GM12878 (cell line): ENCODE measurements at regions not wholly inside any gene's neighbourhood (a gene's known extent, or its start where the extent isn't known, plus 50 kb on each side); places are given as distances from the start of the nearest gene placed in this dataset.

Source experiments
- BCL11A ChIP-seq: IDR thresholded peaks from 2 replicates; pipeline ENCODE4 v1.6.1; 2011; ENCODE audit warnings: low read depth, low read length
- CEBPB ChIP-seq, 2 experiments: fragments of 150-350 bp in 1 of 2; IDR thresholded peaks; 2 replicates each; pipeline ENCODE4 v1.6.1; 2012 to 2014; ENCODE audit warnings: low read depth in 2 of 2, low read length in 2 of 2, borderline replicate concordance in 1 of 2, inconsistent platforms in 1 of 2
- CHD4 ChIP-seq: fragments of 200-600 bp; sonication (generic); IDR thresholded peaks from 2 replicates; pipeline ENCODE4 v1.6.1; 2016; ENCODE audit warnings: mild to moderate bottlenecking
- CREB1 ChIP-seq: IDR thresholded peaks from 2 replicates; pipeline ENCODE4 v1.6.1; 2012; ENCODE audit warnings: low read depth, mild to moderate bottlenecking, inconsistent platforms
- DPF2 ChIP-seq: fragments of 450-650 bp; IDR thresholded peaks from 2 replicates; pipeline ENCODE4 v1.6.1; 2017; ENCODE audit warnings: mild to moderate bottlenecking
- HDGF ChIP-seq: fragments of 450-650 bp; IDR thresholded peaks from 2 replicates; pipeline ENCODE4 v1.6.1; 2016; ENCODE audit warnings: antibody characterized with exemption
- KDM1A ChIP-seq: fragments of 200-600 bp; sonication (generic); IDR thresholded peaks from 2 replicates; pipeline ENCODE4 v1.6.1; 2016; ENCODE audit warnings: borderline replicate concordance
- KLF5 ChIP-seq: fragments of 450-650 bp; IDR thresholded peaks from 2 replicates; pipeline ENCODE4 v1.6.1; 2014; ENCODE audit warnings: mild to moderate bottlenecking; ENCODE audit not compliant: partially characterized antibody
- MEF2A ChIP-seq: IDR thresholded peaks from 2 replicates; pipeline ENCODE4 v1.6.1; 2011; ENCODE audit warnings: low read depth, mild to moderate bottlenecking, low read length, moderate library complexity; ENCODE audit not compliant: insufficient read depth
- PAX5 ChIP-seq: IDR thresholded peaks from 2 replicates; pipeline ENCODE4 v1.6.1; 2011; ENCODE audit warnings: low read depth, low read length, borderline replicate concordance
- RBBP5 ChIP-seq: fragments of 200-600 bp; sonication (generic); conservative IDR thresholded peaks from 2 replicates; pipeline ENCODE4 v1.6.1; 2016
- RUNX3 ChIP-seq: IDR thresholded peaks from 2 replicates; pipeline ENCODE4 v1.6.1; 2012; ENCODE audit warnings: low read length, inconsistent platforms
- SREBF1 ChIP-seq: IDR thresholded peaks from 2 replicates; pipeline ENCODE4 v1.6.1; 2012; ENCODE audit warnings: mild to moderate bottlenecking, low read length
- SUPT20H ChIP-seq: IDR thresholded peaks from 2 replicates; pipeline ENCODE4 v1.6.1; 2011; ENCODE audit warnings: low read depth, mild to moderate bottlenecking, low read length, moderate library complexity, borderline replicate concordance; ENCODE audit not compliant: control insufficient read depth
- ZBTB11 ChIP-seq: fragments of 450-650 bp; formaldehyde crosslinking; IDR thresholded peaks from 2 replicates; pipeline ENCODE4 v1.5.0; 2022; ENCODE audit warnings: mild to moderate bottlenecking, missing genetic modification characterization
- ZSCAN29 ChIP-seq: fragments of 450-650 bp; IDR thresholded peaks from 2 replicates; pipeline ENCODE4 v1.6.1; 2017; ENCODE audit warnings: mild to moderate bottlenecking, moderate library complexity
- TF ChIP-seq, protein P1 (sequence below): IDR thresholded peaks from 2 replicates; pipeline ENCODE4 v1.6.1; 2012; ENCODE audit warnings: low read length, inconsistent platforms
- TF ChIP-seq, protein P2 (sequence below): fragments of 450-650 bp; IDR thresholded peaks from 2 replicates; pipeline ENCODE4 v1.6.1; 2017; ENCODE audit warnings: mild to moderate bottlenecking, moderate library complexity
- TF ChIP-seq, protein P3 (sequence below): IDR thresholded peaks from 2 replicates; pipeline ENCODE4 v1.6.1; 2011; ENCODE audit warnings: borderline replicate concordance, low read depth, mild to moderate bottlenecking, moderate library complexity, mixed read lengths, low read length; ENCODE audit not compliant: insufficient read depth; ENCODE audit errors: extremely low read length

DNA sequence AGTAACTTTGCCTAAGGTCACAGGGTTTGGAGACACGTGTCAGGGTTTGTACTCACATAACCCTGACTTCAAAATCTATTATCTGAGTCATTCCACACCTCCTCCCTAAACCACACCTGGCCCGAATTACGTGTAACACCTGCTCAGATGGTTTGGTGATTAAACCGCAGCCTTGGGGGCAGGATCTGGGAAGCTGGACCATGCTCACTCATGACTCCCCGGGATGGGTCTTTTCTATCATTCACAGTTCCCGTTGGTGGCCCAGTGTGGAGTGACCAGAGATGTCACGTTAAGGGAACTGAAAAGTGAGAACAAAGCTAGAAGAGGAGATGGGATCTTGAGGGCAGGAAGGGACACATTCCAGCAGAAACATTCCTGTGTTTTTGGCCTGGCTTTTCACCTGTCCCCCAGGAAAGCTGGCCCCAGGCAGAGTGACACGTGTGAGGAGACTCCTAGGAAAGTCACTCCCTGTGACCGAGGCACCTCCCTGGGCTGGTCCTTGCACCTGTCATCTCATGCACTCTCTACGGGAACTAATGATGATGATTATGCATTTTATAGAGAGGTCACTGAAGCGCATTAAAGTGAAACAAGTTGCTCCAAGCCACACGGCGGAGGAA is 75.4 kb upstream of the POMGNT2 start (continued):
- TF ChIP-seq, protein P1, sequence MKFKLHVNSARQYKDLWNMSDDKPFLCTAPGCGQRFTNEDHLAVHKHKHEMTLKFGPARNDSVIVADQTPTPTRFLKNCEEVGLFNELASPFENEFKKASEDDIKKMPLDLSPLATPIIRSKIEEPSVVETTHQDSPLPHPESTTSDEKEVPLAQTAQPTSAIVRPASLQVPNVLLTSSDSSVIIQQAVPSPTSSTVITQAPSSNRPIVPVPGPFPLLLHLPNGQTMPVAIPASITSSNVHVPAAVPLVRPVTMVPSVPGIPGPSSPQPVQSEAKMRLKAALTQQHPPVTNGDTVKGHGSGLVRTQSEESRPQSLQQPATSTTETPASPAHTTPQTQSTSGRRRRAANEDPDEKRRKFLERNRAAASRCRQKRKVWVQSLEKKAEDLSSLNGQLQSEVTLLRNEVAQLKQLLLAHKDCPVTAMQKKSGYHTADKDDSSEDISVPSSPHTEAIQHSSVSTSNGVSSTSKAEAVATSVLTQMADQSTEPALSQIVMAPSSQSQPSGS, result peak; percentile 52; the same call in 1 of the 2 replicates
- no peak for TF ChIP-seq CEBPB (IDR thresholded peaks at IDR 0.05; ENCODE audit: borderline replicate concordance in 1 of 2, low read depth in 2 of 2, low read length in 2 of 2)
- no peak for TF ChIP-seq MEF2A
- TF ChIP-seq DPF2, result peak; percentile 89
- TF ChIP-seq ZBTB11 (CRISPR knock-in tag), result no peak
- TF ChIP-seq SREBF1, result no peak
- no peak for TF ChIP-seq KLF5
- TF ChIP-seq, protein P2, sequence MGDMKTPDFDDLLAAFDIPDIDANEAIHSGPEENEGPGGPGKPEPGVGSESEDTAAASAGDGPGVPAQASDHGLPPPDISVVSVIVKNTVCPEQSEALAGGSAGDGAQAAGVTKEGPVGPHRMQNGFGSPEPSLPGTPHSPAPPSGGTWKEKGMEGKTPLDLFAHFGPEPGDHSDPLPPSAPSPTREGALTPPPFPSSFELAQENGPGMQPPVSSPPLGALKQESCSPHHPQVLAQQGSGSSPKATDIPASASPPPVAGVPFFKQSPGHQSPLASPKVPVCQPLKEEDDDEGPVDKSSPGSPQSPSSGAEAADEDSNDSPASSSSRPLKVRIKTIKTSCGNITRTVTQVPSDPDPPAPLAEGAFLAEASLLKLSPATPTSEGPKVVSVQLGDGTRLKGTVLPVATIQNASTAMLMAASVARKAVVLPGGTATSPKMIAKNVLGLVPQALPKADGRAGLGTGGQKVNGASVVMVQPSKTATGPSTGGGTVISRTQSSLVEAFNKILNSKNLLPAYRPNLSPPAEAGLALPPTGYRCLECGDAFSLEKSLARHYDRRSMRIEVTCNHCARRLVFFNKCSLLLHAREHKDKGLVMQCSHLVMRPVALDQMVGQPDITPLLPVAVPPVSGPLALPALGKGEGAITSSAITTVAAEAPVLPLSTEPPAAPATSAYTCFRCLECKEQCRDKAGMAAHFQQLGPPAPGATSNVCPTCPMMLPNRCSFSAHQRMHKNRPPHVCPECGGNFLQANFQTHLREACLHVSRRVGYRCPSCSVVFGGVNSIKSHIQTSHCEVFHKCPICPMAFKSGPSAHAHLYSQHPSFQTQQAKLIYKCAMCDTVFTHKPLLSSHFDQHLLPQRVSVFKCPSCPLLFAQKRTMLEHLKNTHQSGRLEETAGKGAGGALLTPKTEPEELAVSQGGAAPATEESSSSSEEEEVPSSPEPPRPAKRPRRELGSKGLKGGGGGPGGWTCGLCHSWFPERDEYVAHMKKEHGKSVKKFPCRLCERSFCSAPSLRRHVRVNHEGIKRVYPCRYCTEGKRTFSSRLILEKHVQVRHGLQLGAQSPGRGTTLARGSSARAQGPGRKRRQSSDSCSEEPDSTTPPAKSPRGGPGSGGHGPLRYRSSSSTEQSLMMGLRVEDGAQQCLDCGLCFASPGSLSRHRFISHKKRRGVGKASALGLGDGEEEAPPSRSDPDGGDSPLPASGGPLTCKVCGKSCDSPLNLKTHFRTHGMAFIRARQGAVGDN, result 0 out of 2 replicates have a peak, but pooled peaks have one; percentile 40
- TF ChIP-seq PAX5, result no peak
- no peak for TF ChIP-seq SUPT20H
- TF ChIP-seq CREB1, result no peak
- TF ChIP-seq, protein P3, sequence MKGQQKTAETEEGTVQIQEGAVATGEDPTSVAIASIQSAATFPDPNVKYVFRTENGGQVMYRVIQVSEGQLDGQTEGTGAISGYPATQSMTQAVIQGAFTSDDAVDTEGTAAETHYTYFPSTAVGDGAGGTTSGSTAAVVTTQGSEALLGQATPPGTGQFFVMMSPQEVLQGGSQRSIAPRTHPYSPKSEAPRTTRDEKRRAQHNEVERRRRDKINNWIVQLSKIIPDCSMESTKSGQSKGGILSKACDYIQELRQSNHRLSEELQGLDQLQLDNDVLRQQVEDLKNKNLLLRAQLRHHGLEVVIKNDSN, result no peak
- peak; percentile 97 for TF ChIP-seq RUNX3
- TF ChIP-seq BCL11A, result peak; percentile 74; the same call in 1 of the 2 replicates
- no peak for TF ChIP-seq ZSCAN29
- no peak for TF ChIP-seq HDGF
- no peak for TF ChIP-seq CHD4
- TF ChIP-seq RBBP5, result no peak
- no peak for TF ChIP-seq KDM1A
